Fibroblast of pulmonary artery (primary cell): ENCODE measurements at regions not wholly inside any gene's neighbourhood (a gene's known extent, or its start where the extent isn't known, plus 50 kb on each side); places are given as distances from the start of the nearest gene placed in this dataset.

Experiments used
- DNase-seq: peaks from one replicate; pipeline ENCODE4 v3.0.0-alpha.2; 2010; ENCODE audit warnings: low read depth
- H3K4me3 ChIP-seq: replicated peaks from 2 replicates; pipeline ENCODE4 v1.5.1; 2011; ENCODE audit warnings: low read depth, mild to moderate bottlenecking, control low read depth, low read length, moderate library complexity
- CTCF ChIP-seq: IDR thresholded peaks from 2 replicates; pipeline ENCODE4 v1.5.1; 2011; ENCODE audit warnings: mild to moderate bottlenecking, control low read depth, low read length, inconsistent platforms; ENCODE audit errors: missing control alignments

- no peak for TF ChIP-seq CTCF
- DNase-seq: no peak
- no peak overlapping the region for H3K4me3 ChIP-seq
Observed at GRCh38 chr22:47437636-47438035, 675.2 kb downstream of the TBC1D22A start.

GRCh38 chr22:47437110-47437509 is 674.7 kb downstream of the TBC1D22A start:
- TF ChIP-seq CTCF: no peak
- no peak overlapping the region for H3K4me3 ChIP-seq
- DNase-seq: no peak

GRCh38 chr22:47435826-47436225 is 673.4 kb downstream of the TBC1D22A start:
- DNase-seq: no peak
- TF ChIP-seq CTCF: no peak
- no peak overlapping the region for H3K4me3 ChIP-seq

GRCh38 chr22:47435204-47435487 is 672.7 kb downstream of the TBC1D22A start:
- no peak for DNase-seq
- no peak overlapping the region for H3K4me3 ChIP-seq
- no peak for TF ChIP-seq CTCF

GRCh38 chr22:47434336-47435203 is 672.1 kb downstream of the TBC1D22A start:
- no peak for DNase-seq
- TF ChIP-seq CTCF: no peak

GRCh38 chr22:47433627-47434026 is 671.2 kb downstream of the TBC1D22A start:
- TF ChIP-seq CTCF: no peak
- no peak for DNase-seq
- H3K4me3 ChIP-seq: no peak overlapping the region

More at GRCh38 chr22:47434336-47435203, 672.1 kb downstream of the TBC1D22A start:
- no peak overlapping the region for H3K4me3 ChIP-seq

GRCh38 chr22:47432683-47433082 is 670.2 kb downstream of the TBC1D22A start:
- DNase-seq: no peak
- TF ChIP-seq CTCF: no peak
- no peak overlapping the region for H3K4me3 ChIP-seq
